Ishikawa (cell line): ENCODE measurements at regions not wholly inside any gene's neighbourhood (a gene's known extent, or its start where the extent isn't known, plus 50 kb on each side); places are given as distances from the start of the nearest gene placed in this dataset.

Experiments
- CEBPB ChIP-seq: IDR thresholded peaks from 2 replicates; pipeline ENCODE4 v1.6.1; 2012
- RAD21 ChIP-seq: IDR thresholded peaks from 2 replicates; pipeline ENCODE4 v1.6.1; 2012; ENCODE audit warnings: low read depth
- YY1 ChIP-seq: IDR thresholded peaks from 2 replicates; pipeline ENCODE4 v1.6.1; 2012; ENCODE audit warnings: low read depth
- TF ChIP-seq, protein P1 (sequence below): IDR thresholded peaks from 2 replicates; pipeline ENCODE4 v1.6.1; 2012; ENCODE audit warnings: low read depth, mild to moderate bottlenecking

DNA sequence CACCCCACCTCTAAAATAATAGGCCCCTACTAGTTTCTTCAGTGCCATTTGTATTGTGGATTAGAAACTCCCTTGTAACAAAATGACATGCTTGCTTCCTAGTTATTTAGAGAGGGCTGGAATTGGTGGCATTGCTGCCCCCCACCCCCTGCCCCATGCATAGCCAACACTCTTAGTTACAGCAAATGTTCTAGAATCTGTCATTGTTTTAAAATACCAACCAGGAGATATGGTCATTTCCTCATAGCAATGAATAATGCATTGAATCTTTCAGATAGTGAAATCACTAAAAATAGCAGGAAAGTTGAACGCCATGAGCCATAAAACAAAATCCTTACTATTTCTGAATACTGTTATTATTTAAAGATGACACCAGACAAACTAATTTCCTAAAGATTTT, 292.5 kb downstream of the ARPP21 start:
- TF ChIP-seq, protein P1, sequence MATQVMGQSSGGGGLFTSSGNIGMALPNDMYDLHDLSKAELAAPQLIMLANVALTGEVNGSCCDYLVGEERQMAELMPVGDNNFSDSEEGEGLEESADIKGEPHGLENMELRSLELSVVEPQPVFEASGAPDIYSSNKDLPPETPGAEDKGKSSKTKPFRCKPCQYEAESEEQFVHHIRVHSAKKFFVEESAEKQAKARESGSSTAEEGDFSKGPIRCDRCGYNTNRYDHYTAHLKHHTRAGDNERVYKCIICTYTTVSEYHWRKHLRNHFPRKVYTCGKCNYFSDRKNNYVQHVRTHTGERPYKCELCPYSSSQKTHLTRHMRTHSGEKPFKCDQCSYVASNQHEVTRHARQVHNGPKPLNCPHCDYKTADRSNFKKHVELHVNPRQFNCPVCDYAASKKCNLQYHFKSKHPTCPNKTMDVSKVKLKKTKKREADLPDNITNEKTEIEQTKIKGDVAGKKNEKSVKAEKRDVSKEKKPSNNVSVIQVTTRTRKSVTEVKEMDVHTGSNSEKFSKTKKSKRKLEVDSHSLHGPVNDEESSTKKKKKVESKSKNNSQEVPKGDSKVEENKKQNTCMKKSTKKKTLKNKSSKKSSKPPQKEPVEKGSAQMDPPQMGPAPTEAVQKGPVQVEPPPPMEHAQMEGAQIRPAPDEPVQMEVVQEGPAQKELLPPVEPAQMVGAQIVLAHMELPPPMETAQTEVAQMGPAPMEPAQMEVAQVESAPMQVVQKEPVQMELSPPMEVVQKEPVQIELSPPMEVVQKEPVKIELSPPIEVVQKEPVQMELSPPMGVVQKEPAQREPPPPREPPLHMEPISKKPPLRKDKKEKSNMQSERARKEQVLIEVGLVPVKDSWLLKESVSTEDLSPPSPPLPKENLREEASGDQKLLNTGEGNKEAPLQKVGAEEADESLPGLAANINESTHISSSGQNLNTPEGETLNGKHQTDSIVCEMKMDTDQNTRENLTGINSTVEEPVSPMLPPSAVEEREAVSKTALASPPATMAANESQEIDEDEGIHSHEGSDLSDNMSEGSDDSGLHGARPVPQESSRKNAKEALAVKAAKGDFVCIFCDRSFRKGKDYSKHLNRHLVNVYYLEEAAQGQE: no peak
- TF ChIP-seq YY1: no peak
- no peak for TF ChIP-seq CEBPB
- no peak for TF ChIP-seq RAD21
